Neural progenitor cell (in vitro differentiated cells): ENCODE measurements at regions not wholly inside any gene's neighbourhood (a gene's known extent, or its start where the extent isn't known, plus 50 kb on each side); places are given as distances from the start of the nearest gene placed in this dataset.
A peak's percentile ranks its signal among the peaks of the same experiment; 100 is the strongest.

Experiments
- DNase-seq: peaks from one replicate; pipeline ENCODE4 v3.0.0-alpha.2; 2016; ENCODE audit warnings: low spot score
- H2AFZ ChIP-seq: fragments of 200-600 bp; sonication (generic); replicated peaks from 2 replicates; pipeline ENCODE4 v1.6.1; 2016; ENCODE audit warnings: antibody characterized with exemption
- H3F3A ChIP-seq: fragments of 200-600 bp; sonication (generic); 2 replicates; pipeline ENCODE4 v1.6.1; 2016; ENCODE audit warnings: antibody characterized with exemption, low read depth
- H3K27ac ChIP-seq: fragments of 200-600 bp; sonication (generic); 2 replicates; pipeline ENCODE4 v1.5.1; 2016; ENCODE audit warnings: mild to moderate bottlenecking
- H3K27me3 ChIP-seq: fragments of 200-600 bp; sonication (generic); 2 replicates; pipeline ENCODE4 v1.6.1; 2016; ENCODE audit warnings: mild to moderate bottlenecking, moderate library complexity
- H3K36me3 ChIP-seq: fragments of 200-600 bp; sonication (generic); 2 replicates; pipeline ENCODE4 v1.5.1; 2016
- H3K4me1 ChIP-seq: fragments of 200-600 bp; sonication (generic); 2 replicates; pipeline ENCODE4 v1.6.1; 2016; ENCODE audit warnings: mixed run types
- H3K4me2 ChIP-seq: fragments of 200-600 bp; sonication (generic); 2 replicates; pipeline ENCODE4 v1.6.1; 2016
- H3K4me3 ChIP-seq: fragments of 200-600 bp; sonication (generic); 2 replicates; pipeline ENCODE4 v1.5.1; 2016
- H3K79me2 ChIP-seq: fragments of 200-600 bp; sonication (generic); 2 replicates; pipeline ENCODE4 v1.6.1; 2016; ENCODE audit warnings: low read depth
- H3K9ac ChIP-seq: fragments of 200-600 bp; sonication (generic); 2 replicates; pipeline ENCODE4 v1.6.1; 2016
- H3K9me3 ChIP-seq: fragments of 200-600 bp; sonication (generic); 2 replicates; pipeline ENCODE4 v1.5.1; 2016; ENCODE audit warnings: low read depth
- H4K20me1 ChIP-seq: fragments of 200-600 bp; sonication (generic); 2 replicates; pipeline ENCODE4 v1.6.1; 2016; ENCODE audit warnings: low read depth
- H3K27ac Mint-ChIP-seq: 3 replicates; pipeline ENCODE4 v1.8.0; 2021; ENCODE audit warnings: mixed read lengths
- H3K27me3 Mint-ChIP-seq: 2 replicates; pipeline ENCODE4 v1.8.0; 2022; ENCODE audit warnings: low read depth, mild to moderate bottlenecking, inconsistent platforms, moderate library complexity, mixed read lengths; ENCODE audit not compliant: insufficient read depth
- H3K36me3 Mint-ChIP-seq: 3 replicates; pipeline ENCODE4 v1.8.0; 2021; ENCODE audit warnings: mixed read lengths
- H3K4me1 Mint-ChIP-seq: 3 replicates; pipeline ENCODE4 v1.8.0; 2021; ENCODE audit warnings: mixed read lengths
- H3K4me3 Mint-ChIP-seq: 3 replicates; pipeline ENCODE4 v1.8.0; 2021; ENCODE audit warnings: mild to moderate bottlenecking, moderate library complexity, mixed read lengths
- H3K9me3 Mint-ChIP-seq: 3 replicates; pipeline ENCODE4 v1.8.0; 2020; ENCODE audit warnings: mixed read lengths
- EZH2 ChIP-seq: fragments of 200-600 bp; sonication (generic); IDR thresholded peaks from 2 replicates; pipeline ENCODE4 v1.6.1; 2017; ENCODE audit warnings: antibody characterized with exemption, mild to moderate bottlenecking, moderate library complexity
- EZH2phosphoT487 ChIP-seq: fragments of 200-600 bp; sonication (generic); IDR thresholded peaks from 2 replicates; pipeline ENCODE4 v1.6.1; 2017; ENCODE audit warnings: antibody characterized with exemption
- TF ChIP-seq, protein P1 (sequence below): fragments of 200-600 bp; sonication (generic); IDR thresholded peaks from 2 replicates; pipeline ENCODE4 v1.5.1; 2017; ENCODE audit warnings: antibody characterized with exemption, mild to moderate bottlenecking

DNA sequence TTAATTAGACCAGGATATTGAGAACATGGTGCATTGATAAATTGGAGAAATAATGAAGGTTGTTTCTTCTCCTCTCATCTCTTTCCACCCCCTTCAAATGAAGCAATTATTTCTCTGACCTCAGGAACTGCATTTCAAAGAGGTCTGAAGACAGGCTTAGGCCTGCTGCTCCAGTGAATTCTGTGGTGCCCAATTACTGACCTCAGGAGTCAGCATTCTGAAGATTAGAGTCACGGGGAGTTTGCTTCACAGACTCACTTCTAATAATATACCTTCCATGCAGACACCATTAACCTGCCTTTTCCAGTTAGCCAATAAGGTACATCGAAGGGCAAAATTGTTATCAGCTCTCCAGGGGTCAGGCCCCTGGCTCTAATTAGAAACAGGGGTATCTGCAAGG lies 270.9 kb downstream of the GAS1 start:
- H3K27ac Mint-ChIP-seq, result peak overlapping the region; percentile 66
- Histone ChIP-seq H3K79me2 (no peaks in the 10 kb centered on the region), H3K9ac (no peak overlapping the region), H3K27me3 (no peaks in the 10 kb centered on the region), H3K27ac (peak overlapping the region; percentile 18), H3K4me2 (peak overlapping the region; percentile 48), H3K4me1 (peaks cover 26% of the 10 kb centered on the region), H4K20me1 (no peaks in the 10 kb centered on the region), H2AFZ (no peak overlapping the region), H3F3A (peaks cover 12% of the 10 kb centered on the region), H3K9me3 (no peaks in the 10 kb centered on the region), H3K36me3 (no peaks in the 10 kb centered on the region), H3K4me3 (no peak overlapping the region)
- peak; percentile 42 for DNase-seq
- no peak overlapping the region for H3K4me3 Mint-ChIP-seq
- H3K9me3 Mint-ChIP-seq, result peaks cover under 1% of the 10 kb centered on the region
- TF ChIP-seq, protein P1, sequence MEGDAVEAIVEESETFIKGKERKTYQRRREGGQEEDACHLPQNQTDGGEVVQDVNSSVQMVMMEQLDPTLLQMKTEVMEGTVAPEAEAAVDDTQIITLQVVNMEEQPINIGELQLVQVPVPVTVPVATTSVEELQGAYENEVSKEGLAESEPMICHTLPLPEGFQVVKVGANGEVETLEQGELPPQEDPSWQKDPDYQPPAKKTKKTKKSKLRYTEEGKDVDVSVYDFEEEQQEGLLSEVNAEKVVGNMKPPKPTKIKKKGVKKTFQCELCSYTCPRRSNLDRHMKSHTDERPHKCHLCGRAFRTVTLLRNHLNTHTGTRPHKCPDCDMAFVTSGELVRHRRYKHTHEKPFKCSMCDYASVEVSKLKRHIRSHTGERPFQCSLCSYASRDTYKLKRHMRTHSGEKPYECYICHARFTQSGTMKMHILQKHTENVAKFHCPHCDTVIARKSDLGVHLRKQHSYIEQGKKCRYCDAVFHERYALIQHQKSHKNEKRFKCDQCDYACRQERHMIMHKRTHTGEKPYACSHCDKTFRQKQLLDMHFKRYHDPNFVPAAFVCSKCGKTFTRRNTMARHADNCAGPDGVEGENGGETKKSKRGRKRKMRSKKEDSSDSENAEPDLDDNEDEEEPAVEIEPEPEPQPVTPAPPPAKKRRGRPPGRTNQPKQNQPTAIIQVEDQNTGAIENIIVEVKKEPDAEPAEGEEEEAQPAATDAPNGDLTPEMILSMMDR, result no peak
- TF ChIP-seq EZH2 (no peak), EZH2phosphoT487 (no peak)
- no peaks in the 10 kb centered on the region for H3K36me3 Mint-ChIP-seq
- peaks cover 5% of the 10 kb centered on the region for H3K27me3 Mint-ChIP-seq
- peaks cover 38% of the 10 kb centered on the region for H3K4me1 Mint-ChIP-seq

DNA sequence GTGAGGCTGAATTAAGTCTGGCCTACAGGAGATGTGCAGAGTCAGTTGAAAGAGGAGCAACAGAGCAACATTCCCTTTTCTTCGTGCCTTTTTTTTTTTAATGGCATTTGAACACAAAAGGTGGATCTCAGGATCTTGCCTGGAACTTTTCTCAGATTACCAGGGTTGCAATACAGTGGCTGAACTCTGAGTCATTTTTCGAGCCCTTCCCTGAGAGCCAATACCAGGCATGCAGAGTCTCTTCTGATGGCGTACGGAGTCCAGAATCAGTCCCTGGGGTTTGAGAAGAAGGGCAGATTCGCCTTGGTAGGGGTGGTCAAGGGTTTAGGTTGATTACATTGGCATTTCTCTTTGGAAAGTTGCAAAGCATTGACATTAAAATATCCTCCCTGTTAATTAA lies 271.5 kb downstream of the GAS1 start:
- Histone ChIP-seq H3K27me3 (no peaks in the 10 kb centered on the region), H3K36me3 (no peaks in the 10 kb centered on the region), H2AFZ (no peak overlapping the region), H3K4me3 (no peak overlapping the region), H3K4me2 (peak overlapping the region; percentile 48), H4K20me1 (no peaks in the 10 kb centered on the region), H3K9ac (no peak overlapping the region), H3K9me3 (no peaks in the 10 kb centered on the region), H3K27ac (peak overlapping the region; percentile 18), H3F3A (peaks cover 12% of the 10 kb centered on the region), H3K79me2 (no peaks in the 10 kb centered on the region), H3K4me1 (peaks cover 26% of the 10 kb centered on the region)
- no peak overlapping the region for H3K4me3 Mint-ChIP-seq
- peak overlapping the region; percentile 36 for H3K27ac Mint-ChIP-seq
- H3K4me1 Mint-ChIP-seq, result peaks cover 38% of the 10 kb centered on the region
- H3K27me3 Mint-ChIP-seq, result peaks cover 5% of the 10 kb centered on the region
- TF ChIP-seq EZH2, result no peak
- TF ChIP-seq, protein P1, result no peak
- TF ChIP-seq EZH2phosphoT487, result no peak
- no peaks in the 10 kb centered on the region for H3K36me3 Mint-ChIP-seq
- H3K9me3 Mint-ChIP-seq, result peaks cover 3% of the 10 kb centered on the region
- no peak for DNase-seq

DNA sequence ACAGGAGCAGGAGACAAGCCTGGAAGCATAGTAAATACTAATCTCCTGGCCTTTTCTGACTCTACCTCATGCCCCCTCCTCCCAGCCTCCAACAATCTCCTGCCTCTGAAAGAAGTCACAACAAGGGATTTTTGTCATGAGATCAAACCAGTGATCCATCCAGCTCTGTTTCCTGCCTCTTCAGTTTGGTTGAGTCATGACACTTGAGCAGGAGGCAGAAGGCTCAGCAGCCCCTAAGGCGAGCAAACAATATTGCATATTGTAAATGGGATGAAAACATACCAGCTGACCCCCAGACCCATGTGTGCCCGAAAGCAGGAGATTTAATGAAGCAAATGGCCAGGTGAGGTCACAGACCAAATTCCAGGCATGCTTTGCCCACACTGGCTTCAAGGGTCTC lies 272.8 kb downstream of the GAS1 start:
- H3K4me1 ChIP-seq, result peaks cover 28% of the 10 kb centered on the region
- H3K27ac Mint-ChIP-seq, result peak overlapping the region; percentile 87
- no peak for DNase-seq
- H3K27me3 Mint-ChIP-seq, result peaks cover 5% of the 10 kb centered on the region
- no peak overlapping the region for H3K4me3 ChIP-seq
- no peak overlapping the region for H3K9ac ChIP-seq
- H3K4me3 Mint-ChIP-seq, result no peak overlapping the region
- TF ChIP-seq EZH2phosphoT487, result no peak
- TF ChIP-seq, protein P1, result no peak
- TF ChIP-seq EZH2, result no peak
- H2AFZ ChIP-seq, result no peak overlapping the region
- H3K27me3 ChIP-seq, result no peaks in the 10 kb centered on the region
- H3K79me2 ChIP-seq, result no peaks in the 10 kb centered on the region
- H3K36me3 Mint-ChIP-seq, result no peaks in the 10 kb centered on the region
- no peaks in the 10 kb centered on the region for H3K36me3 ChIP-seq
- H3K4me2 ChIP-seq, result no peak overlapping the region
- H3K9me3 Mint-ChIP-seq, result peaks cover 12% of the 10 kb centered on the region
- H3K27ac ChIP-seq, result no peak overlapping the region
- peaks cover 12% of the 10 kb centered on the region for H3F3A ChIP-seq
- no peaks in the 10 kb centered on the region for H3K9me3 ChIP-seq
- no peaks in the 10 kb centered on the region for H4K20me1 ChIP-seq
- H3K4me1 Mint-ChIP-seq, result peaks cover 41% of the 10 kb centered on the region
